NB4 (cell line): ENCODE measurements at regions not wholly inside any gene's neighbourhood (a gene's known extent, or its start where the extent isn't known, plus 50 kb on each side); places are given as distances from the start of the nearest gene placed in this dataset.

ENCODE experiments used
- MYC ChIP-seq: IDR thresholded peaks from 2 replicates; pipeline ENCODE4 v1.6.1; 2011; ENCODE audit warnings: low read depth, low read length
- POLR2A ChIP-seq: IDR thresholded peaks from 2 replicates; pipeline ENCODE4 v1.6.1; 2011; ENCODE audit warnings: mild to moderate bottlenecking; ENCODE audit not compliant: insufficient read length; ENCODE audit errors: extremely low read depth

DNA sequence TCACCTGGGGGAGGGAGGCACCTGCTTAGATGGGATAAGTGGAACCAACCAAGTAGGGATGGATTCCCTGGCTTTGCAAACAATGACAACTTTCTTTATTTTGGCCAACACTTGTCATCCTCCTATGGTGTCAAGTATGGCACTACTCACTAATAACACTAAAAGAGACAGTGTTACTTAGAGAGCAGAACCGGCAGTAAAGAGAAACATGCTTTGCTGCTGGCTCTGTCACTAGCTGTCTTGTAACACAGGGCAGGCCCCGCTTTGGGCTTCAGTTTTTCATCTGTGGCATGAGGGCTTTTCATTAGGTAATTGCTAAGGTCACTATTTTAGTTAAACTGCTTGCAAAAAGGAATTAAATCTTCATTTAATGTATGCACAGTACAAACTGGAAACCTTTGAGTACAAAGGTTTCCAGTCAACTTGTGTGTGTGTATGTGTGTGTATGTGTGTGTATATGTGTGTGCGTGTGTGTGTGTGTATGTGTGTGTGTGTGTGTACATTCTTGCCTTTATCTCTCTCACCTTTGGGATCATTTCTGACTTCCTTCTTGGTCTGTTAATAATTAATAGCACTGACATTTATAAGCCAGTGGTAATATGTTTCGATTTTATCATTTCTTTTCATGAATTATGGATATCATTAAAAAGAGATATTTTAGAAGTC lies 64.7 kb downstream of the BTBD3 start:
- no peak for TF ChIP-seq MYC
- TF ChIP-seq POLR2A: no peak
